ENCODE measurements at regions not wholly inside any gene's neighbourhood (a gene's known extent, or its start where the extent isn't known, plus 50 kb on each side); places are given as distances from the start of the nearest gene placed in this dataset.

- DNase-seq (ENCODE audit: low read depth), result peak; percentile 83
- Histone ChIP-seq H3K36me3 (ENCODE audit: control insufficient read depth, insufficient read depth, low read length) (no peaks in the 10 kb centered on the region), H3K27me3 (ENCODE audit: control insufficient read depth, insufficient read depth, low read length) (no peaks in the 10 kb centered on the region), H3K4me3 (ENCODE audit: low read depth, low read length) (no peak overlapping the region)
- ChIA-PET CTCF (interaction anchor here (1.0 kb wide), 1 partner anchor 19 kb away, joined by 3 read pairs; no protein-coding TSS in a partner anchor), POLR2A (no interaction called here)
- no peak for TF ChIP-seq CTCF (IDR thresholded peaks at IDR 0.05; ENCODE audit: insufficient read depth, low read depth, low read length)
Observed at GRCh38 chr11:29184939-29185890, 831.6 kb downstream of the KCNA4 start.

- Histone ChIP-seq H3K4me3 (ENCODE audit: low read depth, low read length) (no peak overlapping the region), H3K27me3 (ENCODE audit: control insufficient read depth, insufficient read depth, low read length) (no peaks in the 10 kb centered on the region), H3K36me3 (ENCODE audit: control insufficient read depth, insufficient read depth, low read length) (no peaks in the 10 kb centered on the region)
- TF ChIP-seq CTCF (IDR thresholded peaks at IDR 0.05; ENCODE audit: insufficient read depth, low read depth, low read length), result no peak
- DNase-seq (ENCODE audit: low read depth), result no peak
- ChIA-PET CTCF (no interaction called here), POLR2A (no interaction called here)
Observed at GRCh38 chr11:29183301-29183700, 833.5 kb downstream of the KCNA4 start.

GRCh38 chr11:29173660-29174062 is 843.2 kb downstream of the KCNA4 start:
- CTCF ChIA-PET, result no interaction called here
- peak; percentile 62 for DNase-seq (ENCODE audit: low read depth)

GRCh38 chr11:29171360-29171950 is 845.4 kb downstream of the KCNA4 start:
- H3K27me3 ChIP-seq (ENCODE audit: control insufficient read depth, insufficient read depth, low read length), result no peaks in the 10 kb centered on the region
- ChIA-PET POLR2A (no interaction called here), CTCF (interaction anchor here (0.7 to 2.1 kb wide), 2 partner anchors 12 to 1770 kb away, joined by 3 to 8 read pairs; no protein-coding TSS in a partner anchor)
- H3K4me3 ChIP-seq (ENCODE audit: low read depth, low read length), result no peak overlapping the region
- no peak for DNase-seq (ENCODE audit: low read depth)
- no peak for TF ChIP-seq CTCF (IDR thresholded peaks at IDR 0.05; ENCODE audit: insufficient read depth, low read depth, low read length)
- no peaks in the 10 kb centered on the region for H3K36me3 ChIP-seq (ENCODE audit: control insufficient read depth, insufficient read depth, low read length)

More at GRCh38 chr11:29173660-29174062, 843.2 kb downstream of the KCNA4 start:
- Histone ChIP-seq H3K36me3 (ENCODE audit: control insufficient read depth, insufficient read depth, low read length) (no peaks in the 10 kb centered on the region), H3K27me3 (ENCODE audit: control insufficient read depth, insufficient read depth, low read length) (no peaks in the 10 kb centered on the region), H3K4me3 (ENCODE audit: low read depth, low read length) (no peak overlapping the region)
- POLR2A ChIA-PET, result no interaction called here
- TF ChIP-seq CTCF (IDR thresholded peaks at IDR 0.05; ENCODE audit: insufficient read depth, low read depth, low read length), result no peak

- no peak for DNase-seq (ENCODE audit: low read depth)
- no peak for TF ChIP-seq CTCF (IDR thresholded peaks at IDR 0.05; ENCODE audit: insufficient read depth, low read depth, low read length)
- H3K4me3 ChIP-seq (ENCODE audit: low read depth, low read length), result no peak overlapping the region
- H3K27me3 ChIP-seq (ENCODE audit: control insufficient read depth, insufficient read depth, low read length), result no peaks in the 10 kb centered on the region
- ChIA-PET CTCF (interaction anchor here (1.2 kb wide), 1 partner anchor 20 kb away, joined by 3 read pairs; no protein-coding TSS in a partner anchor), POLR2A (no interaction called here)
- H3K36me3 ChIP-seq (ENCODE audit: control insufficient read depth, insufficient read depth, low read length), result no peaks in the 10 kb centered on the region
Observed at GRCh38 chr11:29166306-29166705, 850.5 kb downstream of the KCNA4 start.
